ENCODE measurements at regions not wholly inside any gene's neighbourhood (a gene's known extent, or its start where the extent isn't known, plus 50 kb on each side); places are given as distances from the start of the nearest gene placed in this dataset.

- TF ChIP-seq CTCF (IDR thresholded peaks at IDR 0.05) (no peak), POLR2AphosphoS5 (IDR thresholded peaks at IDR 0.05; ENCODE audit: insufficient read depth in 1 of 2, low read depth in 1 of 2) (no peak), POLR2A (IDR thresholded peaks at IDR 0.05) (no peak)
These were observed 119.3 kb downstream of the ZNF33B start for GRCh38 chr10:42519079-42519478.

Data from vagina (tissue), 2 donors.